Stimulated activated memory B cell treated with anti-CD40 and anti-IgM and Interleukin-4, amounts not matched to agents 10 μg/mL and 1 μg/mL and 100 μg/mL, for 72 hours (primary cell): ENCODE measurements at regions not wholly inside any gene's neighbourhood (a gene's known extent, or its start where the extent isn't known, plus 50 kb on each side); places are given as distances from the start of the nearest gene placed in this dataset.
"Not testable (repeated sequence)": the region's sequence is repeated elsewhere in the genome, so short reads cannot be mapped to it uniquely, and the experiment has no call there.

ENCODE experiments used
- ATAC-seq: fragments of 150-1000 bp; cut with Tn5 transposase; 2 replicates; pipeline ENCODE4 v1.10.0; 2021
- H3K27ac Mint-ChIP-seq: one replicate; pipeline ENCODE4 v1.8.0; 2022; ENCODE audit warnings: mild to moderate bottlenecking, mixed read lengths
- H3K27me3 Mint-ChIP-seq: one replicate; pipeline ENCODE4 v1.8.0; 2022; ENCODE audit warnings: mixed read lengths
- H3K36me3 Mint-ChIP-seq: one replicate; pipeline ENCODE4 v1.8.0; 2022; ENCODE audit warnings: mixed read lengths
- H3K4me1 Mint-ChIP-seq: one replicate; pipeline ENCODE4 v1.8.0; 2022; ENCODE audit warnings: mixed read lengths
- H3K4me3 Mint-ChIP-seq: one replicate; pipeline ENCODE4 v1.8.0; 2022; ENCODE audit warnings: mild to moderate bottlenecking, moderate library complexity, mixed read lengths
- H3K9me3 Mint-ChIP-seq: one replicate; pipeline ENCODE4 v1.8.0; 2022; ENCODE audit warnings: mixed read lengths

- H3K36me3 Mint-ChIP-seq = no peaks in the 10 kb centered on the region
- peaks cover 19% of the 10 kb centered on the region for H3K27me3 Mint-ChIP-seq
- H3K4me1 Mint-ChIP-seq = no peaks in the 10 kb centered on the region
- no peak overlapping the region for H3K4me3 Mint-ChIP-seq
- no peaks in the 10 kb centered on the region for H3K9me3 Mint-ChIP-seq
- no peak overlapping the region for H3K27ac Mint-ChIP-seq
- no peak for ATAC-seq
Observed at GRCh38 chr10:122780391-122780790, 65.3 kb downstream of the CUZD1 start.

GRCh38 chr10:122779924-122780323 is 65.7 kb downstream of the CUZD1 start:
- H3K27ac Mint-ChIP-seq = no peak overlapping the region
- no peak for ATAC-seq
- no peak overlapping the region for H3K4me3 Mint-ChIP-seq
- no peaks in the 10 kb centered on the region for H3K4me1 Mint-ChIP-seq
- no peaks in the 10 kb centered on the region for H3K9me3 Mint-ChIP-seq
- no peaks in the 10 kb centered on the region for H3K36me3 Mint-ChIP-seq
- H3K27me3 Mint-ChIP-seq = peaks cover 20% of the 10 kb centered on the region

- H3K36me3 Mint-ChIP-seq = no peaks in the 10 kb centered on the region
- peaks cover 44% of the 10 kb centered on the region for H3K27me3 Mint-ChIP-seq
- no peaks in the 10 kb centered on the region for H3K4me1 Mint-ChIP-seq
- no peak overlapping the region for H3K27ac Mint-ChIP-seq
- H3K9me3 Mint-ChIP-seq = no peaks in the 10 kb centered on the region
- ATAC-seq = no peak
- no peak overlapping the region for H3K4me3 Mint-ChIP-seq
Observed at GRCh38 chr10:122777515-122778059, 68.1 kb downstream of the CUZD1 start.

GRCh38 chr10:122774231-122774630 is 71.4 kb downstream of the CUZD1 start:
- H3K4me1 Mint-ChIP-seq = no peaks in the 10 kb centered on the region
- no peak overlapping the region for H3K4me3 Mint-ChIP-seq
- H3K27me3 Mint-ChIP-seq = peaks cover 52% of the 10 kb centered on the region
- ATAC-seq = no peak
- H3K36me3 Mint-ChIP-seq = no peaks in the 10 kb centered on the region
- no peak overlapping the region for H3K27ac Mint-ChIP-seq
- no peaks in the 10 kb centered on the region for H3K9me3 Mint-ChIP-seq

GRCh38 chr10:122771404-122771803 is 71.8 kb upstream of the C10orf120 start:
- not testable (repeated sequence) for H3K4me1 Mint-ChIP-seq, H3K9me3 Mint-ChIP-seq, H3K36me3 Mint-ChIP-seq, ATAC-seq, H3K4me3 Mint-ChIP-seq, H3K27ac Mint-ChIP-seq
- H3K27me3 Mint-ChIP-seq = peaks cover 40% of the 10 kb centered on the region

- H3K4me3 Mint-ChIP-seq = no peak overlapping the region
- H3K4me1 Mint-ChIP-seq = no peaks in the 10 kb centered on the region
- no peaks in the 10 kb centered on the region for H3K36me3 Mint-ChIP-seq
- no peak overlapping the region for H3K27ac Mint-ChIP-seq
- peaks cover 18% of the 10 kb centered on the region for H3K27me3 Mint-ChIP-seq
- ATAC-seq = no peak
- peaks cover 1% of the 10 kb centered on the region for H3K9me3 Mint-ChIP-seq
Observed at GRCh38 chr10:122768389-122768745, 68.7 kb upstream of the C10orf120 start.

GRCh38 chr10:122767621-122768388 is 68.2 kb upstream of the C10orf120 start:
- no peaks in the 10 kb centered on the region for H3K36me3 Mint-ChIP-seq
- ATAC-seq = no peak
- H3K27me3 Mint-ChIP-seq = peaks cover 15% of the 10 kb centered on the region
- H3K27ac Mint-ChIP-seq = no peak overlapping the region
- H3K4me1 Mint-ChIP-seq = no peaks in the 10 kb centered on the region
- peaks cover 4% of the 10 kb centered on the region for H3K9me3 Mint-ChIP-seq
- H3K4me3 Mint-ChIP-seq = no peak overlapping the region

- Mint-ChIP-seq H3K4me3 (no peak overlapping the region), H3K27ac (no peak overlapping the region), H3K4me1 (no peaks in the 10 kb centered on the region), H3K36me3 (no peaks in the 10 kb centered on the region), H3K9me3 (peaks cover 8% of the 10 kb centered on the region), H3K27me3 (peaks cover 19% of the 10 kb centered on the region)
- no peak for ATAC-seq
Observed at GRCh38 chr10:122765412-122765811, 65.8 kb upstream of the C10orf120 start.

- Mint-ChIP-seq H3K36me3 (no peaks in the 10 kb centered on the region), H3K27ac (no peak overlapping the region), H3K4me1 (no peaks in the 10 kb centered on the region), H3K4me3 (no peak overlapping the region), H3K9me3 (peaks cover 2% of the 10 kb centered on the region), H3K27me3 (no peaks in the 10 kb centered on the region)
- ATAC-seq = no peak
Observed at GRCh38 chr10:122756656-122757055, 57.0 kb upstream of the C10orf120 start.

GRCh38 chr10:122754491-122755235 is 55.0 kb upstream of the C10orf120 start:
- Mint-ChIP-seq H3K27ac (no peak overlapping the region), H3K36me3 (no peaks in the 10 kb centered on the region), H3K9me3 (peaks cover 2% of the 10 kb centered on the region), H3K27me3 (no peaks in the 10 kb centered on the region), H3K4me1 (no peaks in the 10 kb centered on the region), H3K4me3 (no peak overlapping the region)
- no peak for ATAC-seq

- Mint-ChIP-seq H3K4me1 (no peaks in the 10 kb centered on the region), H3K4me3 (no peak overlapping the region), H3K36me3 (no peaks in the 10 kb centered on the region), H3K9me3 (no peaks in the 10 kb centered on the region), H3K27ac (no peak overlapping the region), H3K27me3 (no peaks in the 10 kb centered on the region)
- ATAC-seq = no peak
Observed at GRCh38 chr10:122749886-122750285, 50.2 kb upstream of the C10orf120 start.
